IMR-90 (cell line): ENCODE measurements at regions not wholly inside any gene's neighbourhood (a gene's known extent, or its start where the extent isn't known, plus 50 kb on each side); places are given as distances from the start of the nearest gene placed in this dataset.

Experiments used
- ATAC-seq: fragments of 200-7000 bp; cut with Tn5 transposase; 2 replicates; pipeline ENCODE4 v1.9.1; 2020; ENCODE audit warnings: low read depth, mild to moderate bottlenecking, moderate library complexity
- BruUV-seq: library from RNA; stranded (reverse); fragments of 400-500 nt; replicated peaks from 2 replicates; lab custom pipeline; 2021; lab: Mats Ljungman, UMichigan
- CTCF ChIA-PET: fragments of 300-600 bp; formaldehyde crosslinking; extraction: SDS; loops from one replicate; lab custom pipeline; 2021; ENCODE audit warnings: antibody characterized with exemption; lab: Yijun Ruan, JAX
- POLR2A ChIA-PET: fragments of 300-600 bp; sonication (Branson Sonifier 250); formaldehyde crosslinking; loops from one replicate; lab custom pipeline; 2022; ENCODE audit warnings: antibody characterized with exemption; ENCODE audit not compliant: unreplicated experiment; lab: Charles Lee
- DNase-seq: peaks from one replicate; pipeline ENCODE4 v3.0.0; 2013
- H2AFZ ChIP-seq: replicated peaks from 2 replicates; pipeline ENCODE3; 2013; ENCODE audit warnings: low read length, mild to moderate bottlenecking; ENCODE audit not compliant: poor library complexity
- H2AK5ac ChIP-seq: 2 replicates; pipeline ENCODE4 v1.6.1; 2013; ENCODE audit warnings: low read depth, low read length, inconsistent platforms
- H2AK9ac ChIP-seq: replicated peaks from 2 replicates; pipeline ENCODE3; 2013; ENCODE audit warnings: mild to moderate bottlenecking, low read depth, low read length, moderate library complexity; ENCODE audit not compliant: poor library complexity
- H2BK120ac ChIP-seq: 2 replicates; pipeline ENCODE4 v1.6.1; 2013; ENCODE audit warnings: low read depth, low read length, inconsistent platforms
- H2BK15ac ChIP-seq: 3 replicates; pipeline ENCODE4 v1.6.1; 2013; ENCODE audit warnings: low read depth, low read length, inconsistent platforms
- H2BK20ac ChIP-seq: 2 replicates; pipeline ENCODE4 v1.6.1; 2013; ENCODE audit warnings: low read depth, mild to moderate bottlenecking, inconsistent platforms, low read length, moderate library complexity
- H2BK5ac ChIP-seq: 2 replicates; pipeline ENCODE4 v1.6.1; 2013; ENCODE audit warnings: mild to moderate bottlenecking, low read depth, low read length, inconsistent platforms; ENCODE audit not compliant: poor library complexity, severe bottlenecking
- H3K14ac ChIP-seq: replicated peaks from 2 replicates; pipeline ENCODE4 v1.6.1; 2013; ENCODE audit warnings: low read depth, low read length, inconsistent platforms
- H3K18ac ChIP-seq: 2 replicates; pipeline ENCODE4 v1.6.1; 2013; ENCODE audit warnings: low read depth, low read length, control low read depth
- H3K23ac ChIP-seq: 2 replicates; pipeline ENCODE4 v1.6.1; 2013; ENCODE audit warnings: low read depth, low read length, inconsistent platforms
- H3K27ac ChIP-seq: 2 replicates; pipeline ENCODE4 v1.5.1; 2013; ENCODE audit warnings: mild to moderate bottlenecking, control low read depth, low read length; ENCODE audit not compliant: insufficient read depth
- H3K27me3 ChIP-seq: 2 replicates; pipeline ENCODE4 v1.6.1; 2013; ENCODE audit warnings: low read length; ENCODE audit not compliant: control insufficient read depth, insufficient read depth
- H3K36me3 ChIP-seq: 2 replicates; pipeline ENCODE4 v1.6.1; 2013; ENCODE audit warnings: low read length, mixed read lengths; ENCODE audit not compliant: control insufficient read depth, insufficient read depth
- H3K4ac ChIP-seq: 2 replicates; pipeline ENCODE4 v1.6.1; 2013; ENCODE audit warnings: low read depth, low read length, inconsistent platforms
- H3K4me1 ChIP-seq: 2 replicates; pipeline ENCODE4 v1.6.1; 2013; ENCODE audit warnings: low read length, mixed read lengths; ENCODE audit not compliant: control insufficient read depth, insufficient read depth
- H3K4me2 ChIP-seq: 2 replicates; pipeline ENCODE4 v1.6.1; 2013; ENCODE audit warnings: low read depth, mild to moderate bottlenecking, control low read depth, low read length, moderate library complexity
- H3K4me3 ChIP-seq: 2 replicates; pipeline ENCODE4 v1.5.1; 2013; ENCODE audit warnings: low read depth, mild to moderate bottlenecking, control low read depth, low read length, moderate library complexity; ENCODE audit not compliant: insufficient read depth
- H3K56ac ChIP-seq: 2 replicates; pipeline ENCODE4 v1.6.1; 2013; ENCODE audit warnings: low read length, inconsistent platforms; ENCODE audit not compliant: insufficient read depth; ENCODE audit errors: extremely low read depth
- H3K79me1 ChIP-seq, 2 experiments: 2 replicates each; pipeline ENCODE4 v1.6.1; 2013; ENCODE audit warnings: low read length in 2 of 2, inconsistent platforms in 1 of 2, low read depth in 1 of 2
- H3K9ac ChIP-seq: 2 replicates; pipeline ENCODE4 v1.6.1; 2013; ENCODE audit warnings: low read depth, low read length, control low read depth
- H3K9me1 ChIP-seq: 2 replicates; pipeline ENCODE4 v1.6.1; 2013; ENCODE audit warnings: low read length, inconsistent platforms; ENCODE audit not compliant: insufficient read depth
- H3K9me3 ChIP-seq: 2 replicates; pipeline ENCODE4 v1.6.1; 2013; ENCODE audit warnings: low read length; ENCODE audit not compliant: control insufficient read depth, insufficient read depth
- H4K20me1 ChIP-seq: 2 replicates; pipeline ENCODE4 v1.6.1; 2013; ENCODE audit warnings: low read length, inconsistent platforms; ENCODE audit not compliant: insufficient read depth
- H4K5ac ChIP-seq: 2 replicates; pipeline ENCODE4 v1.6.1; 2013; ENCODE audit warnings: mild to moderate bottlenecking, low read depth, low read length, control low read depth
- H4K8ac ChIP-seq, 2 experiments: 2 replicates each; pipeline ENCODE4 v1.6.1; 2013; ENCODE audit warnings: low read depth in 2 of 2, low read length in 2 of 2, control low read depth in 1 of 2, inconsistent platforms in 1 of 2
- H4K91ac ChIP-seq: 2 replicates; pipeline ENCODE4 v1.6.1; 2013; ENCODE audit warnings: low read depth, low read length, inconsistent platforms; ENCODE audit not compliant: insufficient read depth
- BHLHE40 ChIP-seq: fragments of 150-350 bp; IDR thresholded peaks from 2 replicates; pipeline ENCODE4 v1.6.1; 2016; ENCODE audit warnings: mild to moderate bottlenecking, low read depth, low read length
- CEBPB ChIP-seq: IDR thresholded peaks from 2 replicates; pipeline ENCODE4 v1.6.1; 2012; ENCODE audit warnings: low read depth, low read length, improper control_type of control experiment
- CHD1 ChIP-seq: IDR thresholded peaks from 2 replicates; pipeline ENCODE4 v1.6.1; 2012; ENCODE audit warnings: low read depth, low read length, improper control_type of control experiment
- CTCF ChIP-seq: conservative IDR thresholded peaks from 2 replicates; pipeline ENCODE4 v1.5.1; 2012; ENCODE audit warnings: mild to moderate bottlenecking, low read depth, low read length, improper control_type of control experiment
- ELK1 ChIP-seq: fragments of 150-350 bp; IDR thresholded peaks from 2 replicates; pipeline ENCODE4 v1.6.1; 2016; ENCODE audit warnings: low read depth, mild to moderate bottlenecking, low read length, moderate library complexity, borderline replicate concordance
- FOS ChIP-seq: fragments of 150-350 bp; IDR thresholded peaks from 2 replicates; pipeline ENCODE4 v1.6.1; 2016; ENCODE audit warnings: low read depth, low read length
- MAFK ChIP-seq: IDR thresholded peaks from 2 replicates; pipeline ENCODE4 v1.6.1; 2012; ENCODE audit warnings: low read depth, low read length, improper control_type of control experiment
- MAZ ChIP-seq: IDR thresholded peaks from 2 replicates; pipeline ENCODE4 v1.6.1; 2012; ENCODE audit warnings: low read depth, mild to moderate bottlenecking, low read length, improper control_type of control experiment, moderate library complexity, borderline replicate concordance
- MXI1 ChIP-seq: IDR thresholded peaks from 2 replicates; pipeline ENCODE4 v1.6.1; 2012; ENCODE audit warnings: low read depth, mild to moderate bottlenecking, low read length, moderate library complexity, borderline replicate concordance
- NFE2L2 ChIP-seq: fragments of 150-350 bp; IDR thresholded peaks from 2 replicates; pipeline ENCODE4 v1.6.1; 2016; ENCODE audit warnings: low read depth, mild to moderate bottlenecking, low read length
- POLR2A ChIP-seq: IDR thresholded peaks from 2 replicates; pipeline ENCODE4 v1.6.1; 2012; ENCODE audit warnings: mild to moderate bottlenecking, low read depth, low read length
- RAD21 ChIP-seq: IDR thresholded peaks from 2 replicates; pipeline ENCODE4 v1.6.1; 2012; ENCODE audit warnings: low read length, improper control_type of control experiment
- RCOR1 ChIP-seq: IDR thresholded peaks from 2 replicates; pipeline ENCODE4 v1.6.1; 2012; ENCODE audit warnings: mild to moderate bottlenecking, low read length, improper control_type of control experiment; ENCODE audit not compliant: insufficient replicate concordance
- RFX5 ChIP-seq: IDR thresholded peaks from 2 replicates; pipeline ENCODE4 v1.8.0; 2012; ENCODE audit warnings: low read depth, mild to moderate bottlenecking, low read length, moderate library complexity
- SMC3 ChIP-seq: fragments of 150-350 bp; IDR thresholded peaks from 2 replicates; pipeline ENCODE4 v1.6.1; 2016; ENCODE audit warnings: low read depth, mild to moderate bottlenecking, antibody characterized with exemption, low read length, moderate library complexity
- USF2 ChIP-seq: fragments of 150-350 bp; IDR thresholded peaks from 2 replicates; pipeline ENCODE4 v1.6.1; 2017; ENCODE audit warnings: mild to moderate bottlenecking, antibody characterized with exemption, low read length, low read depth
- WGBS, 2 experiments: methylation state at CpG; one replicate each; pipeline versions ENCODE4 v1.1.5 to v1.1.7; 2013; ENCODE audit warnings: missing lambda C conversion rate in 2 of 2; ENCODE audit not compliant: insufficient read length in 1 of 2; ENCODE audit errors: extremely low coverage in 2 of 2; 5-methylcytosine and 5-hydroxymethylcytosine counted together
- dilution Hi-C: fragments of 300-500 bp; cut with HindIII; formaldehyde crosslinking; loops from one replicate; pipeline ENCODE4 v1.14.3; 2018; ENCODE audit warnings: low sequenced_read_pairs; ENCODE audit not compliant: unreplicated experiment
- in situ Hi-C: fragments of 300-500 bp; cut with MboI; formaldehyde crosslinking; loops from 3 replicates; pipeline ENCODE4 v1.14.3; 2019; ENCODE audit warnings: low sequenced_read_pairs, inconsistent platforms, mixed read lengths
- intact Hi-C: fragments of 100-400 bp; cut with micrococcal nuclease; formaldehyde crosslinking; loops from 2 replicates; pipeline ENCODE4 v1.10.0; 2022

- H2AK9ac ChIP-seq: no peak overlapping the region
- CTCF ChIA-PET: no interaction called here
Measured at GRCh38 chr1:29437946-29438345, 201.6 kb downstream of the PTPRU start.

More at GRCh38 chr1:29437946-29438345, 201.6 kb downstream of the PTPRU start:
- Histone ChIP-seq H2BK20ac (no peak overlapping the region), H3K27me3 (no peaks in the 10 kb centered on the region; the same call in 1 of the 2 replicates), H2AK5ac (no peak overlapping the region), H3K9me3 (no peaks in the 10 kb centered on the region), H4K20me1 (no peaks in the 10 kb centered on the region), H3K79me1 (no peaks in the 10 kb centered on the region), H3K9ac (no peak overlapping the region), H2BK15ac (no peak overlapping the region), H4K8ac (no peak overlapping the region), H3K56ac (no peak overlapping the region), H3K4me1 (no peaks in the 10 kb centered on the region), H3K27ac (no peak overlapping the region), H3K4me3 (no peak overlapping the region), H2AFZ (no peak overlapping the region), H3K9me1 (no peaks in the 10 kb centered on the region), H3K14ac (no peak overlapping the region), H3K18ac (no peak overlapping the region), H2BK120ac (no peak overlapping the region), H4K91ac (no peak overlapping the region), H3K4ac (no peak overlapping the region), H3K4me2 (no peak overlapping the region), H3K36me3 (no peaks in the 10 kb centered on the region), H4K5ac (no peak overlapping the region), H3K23ac (no peak overlapping the region), H2BK5ac (no peak overlapping the region)
- POLR2A ChIA-PET: no interaction called here
- in situ Hi-C loops (no loop called here), dilution Hi-C loops (no loop called here), intact Hi-C loops (no loop called here)
- ATAC-seq (no peak), DNase-seq (no peak)
- no CpG with 5 or more reads among the region's 4 CpGs for WGBS, 2 experiments
- BruUV-seq: no TSS peak
- no peak for TF ChIP-seq RAD21
- no peak for TF ChIP-seq USF2
- no peak for TF ChIP-seq POLR2A
- TF ChIP-seq RCOR1: no peak
- no peak for TF ChIP-seq RFX5
- TF ChIP-seq BHLHE40: no peak
- no peak for TF ChIP-seq CTCF
- TF ChIP-seq MAFK: no peak
- no peak for TF ChIP-seq NFE2L2
- no peak for TF ChIP-seq MXI1
- TF ChIP-seq CEBPB: no peak
- no peak for TF ChIP-seq ELK1
- TF ChIP-seq CHD1: no peak
- no peak for TF ChIP-seq SMC3
- no peak for TF ChIP-seq MAZ
- TF ChIP-seq FOS: no peak
